Body of pancreas (tissue), 4 donors: ENCODE measurements at regions not wholly inside any gene's neighbourhood (a gene's known extent, or its start where the extent isn't known, plus 50 kb on each side); places are given as distances from the start of the nearest gene placed in this dataset.

Source experiments
- CTCF ChIP-seq, 7 experiments: fragments of 450-650 bp in 4 of 7; fragments of 200-600 bp in 3 of 7; sonication (generic) in 3 of 7; IDR thresholded peaks; one replicate each; pipeline ENCODE4 v1.5.1; 2016 to 2019; ENCODE audit warnings: antibody characterized with exemption in 7 of 7
- POLR2A ChIP-seq, 3 donors: fragments of 450-650 bp; IDR thresholded peaks; one replicate each; pipeline ENCODE4 v1.6.1; 2016; ENCODE audit warnings: antibody characterized with exemption in 3 of 3, mild to moderate bottlenecking in 2 of 3

GRCh38 chr5:107301999-107302398 is 368.7 kb downstream of the EFNA5 start:
- TF ChIP-seq POLR2A (IDR thresholded peaks at IDR 0.05) (no peak), CTCF (IDR thresholded peaks at IDR 0.05) (no peak)
